Stimulated activated CD8-positive, alpha-beta memory T cell treated with anti-CD3 and anti-CD28 coated beads, Interleukin-4, amount 100 ng/mL, for 24 hours (primary cell): ENCODE measurements at regions not wholly inside any gene's neighbourhood (a gene's known extent, or its start where the extent isn't known, plus 50 kb on each side); places are given as distances from the start of the nearest gene placed in this dataset.
"Not testable (repeated sequence)": the region's sequence is repeated elsewhere in the genome, so short reads cannot be mapped to it uniquely, and the experiment has no call there.

Experiments
- DNase-seq: peaks from one replicate; pipeline ENCODE4 v3.0.0-alpha.2; 2020; ENCODE audit warnings: low read depth

GRCh38 chr9:1919229-1919628 is 95.9 kb upstream of the SMARCA2 start:
- no peak for DNase-seq

GRCh38 chr9:1920386-1920785 is 94.8 kb upstream of the SMARCA2 start:
- DNase-seq: no peak

GRCh38 chr9:1922026-1922425 is 93.1 kb upstream of the SMARCA2 start:
- DNase-seq: no peak

- DNase-seq: no peak
These were observed 87.6 kb upstream of the SMARCA2 start for GRCh38 chr9:1927546-1927945.

GRCh38 chr9:1929134-1929533 is 86.0 kb upstream of the SMARCA2 start:
- no peak for DNase-seq

- DNase-seq: no peak
These were observed 85.4 kb upstream of the SMARCA2 start for GRCh38 chr9:1929722-1930244.

GRCh38 chr9:1930245-1930736 is 84.9 kb upstream of the SMARCA2 start:
- not testable (repeated sequence) for DNase-seq

- no peak for DNase-seq
These were observed 77.0 kb upstream of the SMARCA2 start for GRCh38 chr9:1938135-1938534.

- DNase-seq: no peak
These were observed 76.4 kb upstream of the SMARCA2 start for GRCh38 chr9:1938675-1939170.

GRCh38 chr9:1939466-1939865 is 75.7 kb upstream of the SMARCA2 start:
- no peak for DNase-seq

GRCh38 chr9:1939926-1940368 is 75.2 kb upstream of the SMARCA2 start:
- DNase-seq: no peak

GRCh38 chr9:1941989-1942388 is 73.2 kb upstream of the SMARCA2 start:
- no peak for DNase-seq

GRCh38 chr9:1946526-1947283 is 68.4 kb upstream of the SMARCA2 start:
- no peak for DNase-seq

- no peak for DNase-seq
These were observed 67.7 kb upstream of the SMARCA2 start for GRCh38 chr9:1947438-1947837.

GRCh38 chr9:1948541-1948940 is 66.6 kb upstream of the SMARCA2 start:
- DNase-seq: no peak

- no peak for DNase-seq
These were observed 63.7 kb upstream of the SMARCA2 start for GRCh38 chr9:1951446-1951845.

GRCh38 chr9:1952001-1952400 is 63.1 kb upstream of the SMARCA2 start:
- DNase-seq: no peak

- no peak for DNase-seq
These were observed 60.9 kb upstream of the SMARCA2 start for GRCh38 chr9:1954238-1954637.

GRCh38 chr9:1956958-1957357 is 58.2 kb upstream of the SMARCA2 start:
- no peak for DNase-seq

- DNase-seq: no peak
These were observed 57.3 kb upstream of the SMARCA2 start for GRCh38 chr9:1957856-1958255.

GRCh38 chr9:1959371-1959770 is 55.8 kb upstream of the SMARCA2 start:
- DNase-seq: no peak

GRCh38 chr9:1960342-1961042 is 54.7 kb upstream of the SMARCA2 start:
- DNase-seq: no peak

- DNase-seq: no peak
These were observed 53.0 kb upstream of the SMARCA2 start for GRCh38 chr9:1962122-1962521.
